ENCODE measurements at regions not wholly inside any gene's neighbourhood (a gene's known extent, or its start where the extent isn't known, plus 50 kb on each side); places are given as distances from the start of the nearest gene placed in this dataset.
"Not testable (repeated sequence)": the region's sequence is repeated elsewhere in the genome, so short reads cannot be mapped to it uniquely, and the experiment has no call there.

- no peak for DNase-seq (ENCODE audit: low spot score)
Measured at GRCh38 chr11:50088231-50088630, 55.6 kb downstream of the OR4C45 start.

- DNase-seq (ENCODE audit: low spot score), result no peak
Measured at GRCh38 chr11:50098186-50098725, 65.6 kb downstream of the OR4C45 start.

- no peak for DNase-seq (ENCODE audit: low spot score)
Measured at GRCh38 chr11:50102916-50103315, 70.2 kb downstream of the OR4C45 start.

GRCh38 chr11:50140686-50141085, 108.0 kb downstream of the OR4C45 start:
- DNase-seq (ENCODE audit: low spot score), result peak; percentile 37

- DNase-seq (ENCODE audit: low spot score), result peak; percentile 36
Measured at GRCh38 chr11:50146308-50146707, 113.6 kb downstream of the OR4C45 start.

GRCh38 chr11:50147946-50148345, 115.3 kb downstream of the OR4C45 start:
- not testable (repeated sequence) for DNase-seq (ENCODE audit: low spot score)

GRCh38 chr11:50155508-50155907, 122.8 kb downstream of the OR4C45 start:
- no peak for DNase-seq (ENCODE audit: low spot score)

- no peak for DNase-seq (ENCODE audit: low spot score)
Measured at GRCh38 chr11:50164050-50164449, 131.4 kb downstream of the OR4C45 start.

GRCh38 chr11:50169634-50170033, 137.0 kb downstream of the OR4C45 start:
- no peak for DNase-seq (ENCODE audit: low spot score)

GRCh38 chr11:50170115-50170514, 137.4 kb downstream of the OR4C45 start:
- no peak for DNase-seq (ENCODE audit: low spot score)

GRCh38 chr11:50174189-50174588, 141.5 kb downstream of the OR4C45 start:
- DNase-seq (ENCODE audit: low spot score), result no peak

GRCh38 chr11:50174975-50175374, 142.3 kb downstream of the OR4C45 start:
- no peak for DNase-seq (ENCODE audit: low spot score)

- no peak for DNase-seq (ENCODE audit: low spot score)
Measured at GRCh38 chr11:50178737-50179136, 146.1 kb downstream of the OR4C45 start.

GRCh38 chr11:50181334-50181733, 148.7 kb downstream of the OR4C45 start:
- no peak for DNase-seq (ENCODE audit: low spot score)

- DNase-seq (ENCODE audit: low spot score), result peak; percentile 8
Measured at GRCh38 chr11:50182486-50182885, 149.8 kb downstream of the OR4C45 start.

- DNase-seq (ENCODE audit: low spot score), result not testable (repeated sequence)
Measured at GRCh38 chr11:50183170-50183569, 150.5 kb downstream of the OR4C45 start.

GRCh38 chr11:50186146-50186545, 153.5 kb downstream of the OR4C45 start:
- DNase-seq (ENCODE audit: low spot score), result no peak

- peak; percentile 23 for DNase-seq (ENCODE audit: low spot score)
Measured at GRCh38 chr11:50187220-50187619, 154.5 kb downstream of the OR4C45 start.

GRCh38 chr11:50188040-50188439, 155.4 kb downstream of the OR4C45 start:
- no peak for DNase-seq (ENCODE audit: low spot score)

- DNase-seq (ENCODE audit: low spot score), result no peak
Measured at GRCh38 chr11:50192743-50193142, 160.1 kb downstream of the OR4C45 start.

GRCh38 chr11:50214376-50214775, 181.7 kb downstream of the OR4C45 start:
- no peak for DNase-seq (ENCODE audit: low spot score)

- no peak for DNase-seq (ENCODE audit: low spot score)
Measured at GRCh38 chr11:50220651-50221050, 188.0 kb downstream of the OR4C45 start.

- DNase-seq (ENCODE audit: low spot score), result not testable (repeated sequence)
Measured at GRCh38 chr11:50238368-50238767, 205.7 kb downstream of the OR4C45 start.

GRCh38 chr11:50246183-50246582, 213.5 kb downstream of the OR4C45 start:
- DNase-seq (ENCODE audit: low spot score), result no peak

GRCh38 chr11:50246699-50247098, 214.0 kb downstream of the OR4C45 start:
- no peak for DNase-seq (ENCODE audit: low spot score)
